Neural cell (in vitro differentiated cells): ENCODE measurements at regions not wholly inside any gene's neighbourhood (a gene's known extent, or its start where the extent isn't known, plus 50 kb on each side); places are given as distances from the start of the nearest gene placed in this dataset.

Experiments
- H2AFZ ChIP-seq: fragments of 200-600, 300-800 bp; sonication (generic), shearing (Covaris generic); 2 replicates; pipeline ENCODE4 v1.6.0; 2014; ENCODE audit warnings: low read depth, mild to moderate bottlenecking, antibody characterized with exemption, low read length, moderate library complexity
- H3F3A ChIP-seq: fragments of 200-600 bp; shearing (Covaris generic); 2 replicates; pipeline ENCODE4 v1.6.1; 2016; ENCODE audit warnings: mild to moderate bottlenecking, moderate library complexity, mixed read lengths, antibody characterized with exemption, low read length; ENCODE audit not compliant: insufficient read depth, poor library complexity, severe bottlenecking
- H3K27ac ChIP-seq: fragments of 200-600, 300-800 bp; sonication (generic), shearing (Covaris generic); 2 replicates; pipeline ENCODE4 v1.5.1; 2014; ENCODE audit warnings: mild to moderate bottlenecking, low read length, moderate library complexity
- H3K27me3 ChIP-seq: fragments of 300-800, 200-600 bp; sonication (generic), shearing (Covaris generic); 2 replicates; pipeline ENCODE4 v1.6.0; 2014; ENCODE audit warnings: mild to moderate bottlenecking, low read depth, low read length, moderate library complexity; ENCODE audit not compliant: insufficient read depth
- H3K36me3 ChIP-seq: fragments of 300-800, 200-600 bp; sonication (generic), shearing (Covaris generic); 2 replicates; pipeline ENCODE4 v1.5.1; 2014; ENCODE audit warnings: mild to moderate bottlenecking, antibody characterized with exemption, low read length, moderate library complexity; ENCODE audit not compliant: insufficient read depth
- H3K4me2 ChIP-seq: fragments of 300-800, 200-600 bp; sonication (generic), shearing (Covaris generic); 2 replicates; pipeline ENCODE4 v1.6.0; 2014; ENCODE audit warnings: mild to moderate bottlenecking, low read length
- H3K4me3 ChIP-seq: fragments of 300-800, 200-600 bp; sonication (generic), shearing (Covaris generic); 2 replicates; pipeline ENCODE4 v1.5.1; 2014; ENCODE audit warnings: mild to moderate bottlenecking, low read length, moderate library complexity
- H3K79me2 ChIP-seq: fragments of 200-600 bp; shearing (Covaris generic); replicated peaks from 2 replicates; pipeline ENCODE4 v1.6.0; 2014; ENCODE audit warnings: mild to moderate bottlenecking, low read length, moderate library complexity; ENCODE audit not compliant: insufficient read depth
- H3K9ac ChIP-seq: fragments of 300-800, 200-600 bp; sonication (generic), shearing (Covaris generic); 2 replicates; pipeline ENCODE4 v1.6.1; 2016; ENCODE audit warnings: mild to moderate bottlenecking, low read length, mixed read lengths
- H3K9me2 ChIP-seq: fragments of 200-600 bp; shearing (Covaris generic); 2 replicates; pipeline ENCODE4 v1.6.1; 2016; ENCODE audit warnings: mild to moderate bottlenecking, low read length, mixed read lengths; ENCODE audit not compliant: insufficient read depth
- H3K9me3 ChIP-seq: fragments of 200-600, 300-800 bp; sonication (generic), shearing (Covaris generic); 2 replicates; pipeline ENCODE4 v1.6.1; 2016; ENCODE audit warnings: mild to moderate bottlenecking, mixed run types, low read length, moderate library complexity, mixed read lengths
- H4K20me1 ChIP-seq: fragments of 200-600 bp; shearing (Covaris generic); 2 replicates; pipeline ENCODE4 v1.6.1; 2016; ENCODE audit warnings: mild to moderate bottlenecking, mixed run types; ENCODE audit not compliant: insufficient read depth
- EP300 ChIP-seq: fragments of 450-650 bp; conservative IDR thresholded peaks from 2 replicates; pipeline ENCODE4 v1.6.1; 2014; ENCODE audit warnings: antibody characterized with exemption, mild to moderate bottlenecking, moderate library complexity; ENCODE audit not compliant: poor library complexity, severe bottlenecking
- EZH2 ChIP-seq: fragments of 200-600, 300-800 bp; shearing (Covaris generic), sonication (generic); IDR thresholded peaks from 2 replicates; pipeline ENCODE4 v1.6.1; 2014; ENCODE audit warnings: antibody characterized with exemption, low read length, borderline replicate concordance, mild to moderate bottlenecking; ENCODE audit not compliant: insufficient read depth, poor library complexity, severe bottlenecking
- MXI1 ChIP-seq: fragments of 450-650 bp; conservative IDR thresholded peaks from 2 replicates; pipeline ENCODE4 v1.6.1; 2014; ENCODE audit warnings: antibody characterized with exemption, mild to moderate bottlenecking; ENCODE audit not compliant: poor library complexity, severe bottlenecking
- POLR2AphosphoS5 ChIP-seq: IDR thresholded peaks from 2 replicates; pipeline ENCODE4 v1.6.1; 2012
- RAD21 ChIP-seq: fragments of 450-650 bp; conservative IDR thresholded peaks from 2 replicates; pipeline ENCODE4 v1.6.1; 2014; ENCODE audit warnings: antibody characterized with exemption, mild to moderate bottlenecking, moderate library complexity
- SMC3 ChIP-seq: fragments of 450-650 bp; conservative IDR thresholded peaks from 2 replicates; pipeline ENCODE4 v1.6.1; 2014; ENCODE audit warnings: antibody characterized with exemption, mild to moderate bottlenecking, moderate library complexity; ENCODE audit not compliant: poor library complexity
- TAF1 ChIP-seq: IDR thresholded peaks from 2 replicates; pipeline ENCODE4 v1.6.1; 2012; ENCODE audit warnings: low read depth
- TF ChIP-seq, protein P1 (sequence below): fragments of 450-650 bp; IDR thresholded peaks from 2 replicates; pipeline ENCODE4 v1.5.1; 2014; ENCODE audit warnings: antibody characterized with exemption, mild to moderate bottlenecking, moderate library complexity; ENCODE audit not compliant: poor library complexity, severe bottlenecking
- TF ChIP-seq, protein P2 (sequence below): IDR thresholded peaks from 2 replicates; pipeline ENCODE4 v1.6.1; 2012; ENCODE audit warnings: borderline replicate concordance

GRCh38 chr20:39282619-39283092, 320.5 kb downstream of the DHX35 start:
- TF ChIP-seq, protein P1, sequence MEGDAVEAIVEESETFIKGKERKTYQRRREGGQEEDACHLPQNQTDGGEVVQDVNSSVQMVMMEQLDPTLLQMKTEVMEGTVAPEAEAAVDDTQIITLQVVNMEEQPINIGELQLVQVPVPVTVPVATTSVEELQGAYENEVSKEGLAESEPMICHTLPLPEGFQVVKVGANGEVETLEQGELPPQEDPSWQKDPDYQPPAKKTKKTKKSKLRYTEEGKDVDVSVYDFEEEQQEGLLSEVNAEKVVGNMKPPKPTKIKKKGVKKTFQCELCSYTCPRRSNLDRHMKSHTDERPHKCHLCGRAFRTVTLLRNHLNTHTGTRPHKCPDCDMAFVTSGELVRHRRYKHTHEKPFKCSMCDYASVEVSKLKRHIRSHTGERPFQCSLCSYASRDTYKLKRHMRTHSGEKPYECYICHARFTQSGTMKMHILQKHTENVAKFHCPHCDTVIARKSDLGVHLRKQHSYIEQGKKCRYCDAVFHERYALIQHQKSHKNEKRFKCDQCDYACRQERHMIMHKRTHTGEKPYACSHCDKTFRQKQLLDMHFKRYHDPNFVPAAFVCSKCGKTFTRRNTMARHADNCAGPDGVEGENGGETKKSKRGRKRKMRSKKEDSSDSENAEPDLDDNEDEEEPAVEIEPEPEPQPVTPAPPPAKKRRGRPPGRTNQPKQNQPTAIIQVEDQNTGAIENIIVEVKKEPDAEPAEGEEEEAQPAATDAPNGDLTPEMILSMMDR, result no peak
- TF ChIP-seq MXI1, result no peak
- no peak for TF ChIP-seq EP300
- TF ChIP-seq EZH2, result no peak
- TF ChIP-seq TAF1, result no peak
- no peak for TF ChIP-seq RAD21
- TF ChIP-seq SMC3, result no peak
- no peak for TF ChIP-seq POLR2AphosphoS5
- TF ChIP-seq, protein P2, sequence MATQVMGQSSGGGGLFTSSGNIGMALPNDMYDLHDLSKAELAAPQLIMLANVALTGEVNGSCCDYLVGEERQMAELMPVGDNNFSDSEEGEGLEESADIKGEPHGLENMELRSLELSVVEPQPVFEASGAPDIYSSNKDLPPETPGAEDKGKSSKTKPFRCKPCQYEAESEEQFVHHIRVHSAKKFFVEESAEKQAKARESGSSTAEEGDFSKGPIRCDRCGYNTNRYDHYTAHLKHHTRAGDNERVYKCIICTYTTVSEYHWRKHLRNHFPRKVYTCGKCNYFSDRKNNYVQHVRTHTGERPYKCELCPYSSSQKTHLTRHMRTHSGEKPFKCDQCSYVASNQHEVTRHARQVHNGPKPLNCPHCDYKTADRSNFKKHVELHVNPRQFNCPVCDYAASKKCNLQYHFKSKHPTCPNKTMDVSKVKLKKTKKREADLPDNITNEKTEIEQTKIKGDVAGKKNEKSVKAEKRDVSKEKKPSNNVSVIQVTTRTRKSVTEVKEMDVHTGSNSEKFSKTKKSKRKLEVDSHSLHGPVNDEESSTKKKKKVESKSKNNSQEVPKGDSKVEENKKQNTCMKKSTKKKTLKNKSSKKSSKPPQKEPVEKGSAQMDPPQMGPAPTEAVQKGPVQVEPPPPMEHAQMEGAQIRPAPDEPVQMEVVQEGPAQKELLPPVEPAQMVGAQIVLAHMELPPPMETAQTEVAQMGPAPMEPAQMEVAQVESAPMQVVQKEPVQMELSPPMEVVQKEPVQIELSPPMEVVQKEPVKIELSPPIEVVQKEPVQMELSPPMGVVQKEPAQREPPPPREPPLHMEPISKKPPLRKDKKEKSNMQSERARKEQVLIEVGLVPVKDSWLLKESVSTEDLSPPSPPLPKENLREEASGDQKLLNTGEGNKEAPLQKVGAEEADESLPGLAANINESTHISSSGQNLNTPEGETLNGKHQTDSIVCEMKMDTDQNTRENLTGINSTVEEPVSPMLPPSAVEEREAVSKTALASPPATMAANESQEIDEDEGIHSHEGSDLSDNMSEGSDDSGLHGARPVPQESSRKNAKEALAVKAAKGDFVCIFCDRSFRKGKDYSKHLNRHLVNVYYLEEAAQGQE, result no peak
- no peaks in the 10 kb centered on the region for H3K27me3 ChIP-seq
- H3K79me2 ChIP-seq, result no peaks in the 10 kb centered on the region
- no peak overlapping the region for H2AFZ ChIP-seq
- H3K9me2 ChIP-seq, result no peaks in the 10 kb centered on the region
- H3F3A ChIP-seq, result no peaks in the 10 kb centered on the region
- H3K9ac ChIP-seq, result no peak overlapping the region
- H3K27ac ChIP-seq, result no peak overlapping the region
- no peak overlapping the region for H3K4me3 ChIP-seq
- H4K20me1 ChIP-seq, result no peaks in the 10 kb centered on the region
- H3K9me3 ChIP-seq, result no peaks in the 10 kb centered on the region
- H3K36me3 ChIP-seq, result no peaks in the 10 kb centered on the region
- H3K4me2 ChIP-seq, result no peak overlapping the region

DNA sequence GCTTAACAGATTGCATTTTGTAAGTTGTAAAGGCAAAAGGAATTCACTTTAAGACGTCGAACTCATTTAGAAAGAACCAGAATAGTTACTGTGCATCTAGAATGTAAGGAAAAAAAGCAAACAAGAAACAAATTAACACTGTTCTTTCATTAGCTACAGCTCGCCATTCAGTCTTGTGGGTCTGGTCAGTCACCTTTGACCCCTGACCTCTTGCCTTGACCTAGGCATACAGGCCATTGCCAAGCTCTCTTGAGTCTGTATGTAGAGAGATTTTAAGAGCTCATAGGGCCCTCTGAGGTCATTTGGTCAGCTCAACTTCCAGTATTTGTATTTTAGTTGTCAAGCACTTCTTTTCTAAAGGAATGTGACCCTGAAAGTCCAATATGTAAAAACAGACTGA, 318.7 kb downstream of the DHX35 start:
- TF ChIP-seq RAD21, result no peak
- TF ChIP-seq EP300, result no peak
- TF ChIP-seq, protein P1, result no peak
- no peak for TF ChIP-seq EZH2
- TF ChIP-seq, protein P2, result no peak
- TF ChIP-seq POLR2AphosphoS5, result no peak
- TF ChIP-seq MXI1, result no peak
- TF ChIP-seq SMC3, result no peak
- TF ChIP-seq TAF1, result no peak
- Histone ChIP-seq H4K20me1 (no peaks in the 10 kb centered on the region), H3K27me3 (no peaks in the 10 kb centered on the region), H3K4me3 (no peak overlapping the region), H3K27ac (no peak overlapping the region), H3K9ac (no peak overlapping the region), H2AFZ (no peak overlapping the region), H3K9me3 (no peaks in the 10 kb centered on the region), H3K36me3 (no peaks in the 10 kb centered on the region), H3K9me2 (no peaks in the 10 kb centered on the region), H3F3A (no peaks in the 10 kb centered on the region), H3K79me2 (no peaks in the 10 kb centered on the region), H3K4me2 (no peak overlapping the region)
